ENCODE measurements at regions not wholly inside any gene's neighbourhood (a gene's known extent, or its start where the extent isn't known, plus 50 kb on each side); places are given as distances from the start of the nearest gene placed in this dataset.

DNA sequence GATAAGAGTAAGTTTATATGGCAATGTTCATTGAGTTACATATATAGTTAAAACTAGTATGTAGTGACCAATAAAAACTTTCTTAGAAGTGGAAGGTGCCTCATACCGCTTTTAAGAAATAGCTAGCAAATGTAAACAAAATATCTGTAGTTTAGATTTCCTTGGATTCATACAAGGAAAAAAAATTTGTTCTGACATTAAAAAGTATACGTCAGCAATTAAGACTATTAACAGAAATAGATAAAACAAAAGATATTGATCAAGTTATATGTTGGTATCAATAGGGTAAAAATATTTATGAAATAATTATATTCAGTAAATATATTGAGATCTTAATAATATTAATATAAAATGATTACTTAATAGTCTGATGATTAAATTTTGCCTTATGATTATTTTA lies 718.8 kb upstream of the LRFN5 start:
- no peak for DNase-seq

DNA sequence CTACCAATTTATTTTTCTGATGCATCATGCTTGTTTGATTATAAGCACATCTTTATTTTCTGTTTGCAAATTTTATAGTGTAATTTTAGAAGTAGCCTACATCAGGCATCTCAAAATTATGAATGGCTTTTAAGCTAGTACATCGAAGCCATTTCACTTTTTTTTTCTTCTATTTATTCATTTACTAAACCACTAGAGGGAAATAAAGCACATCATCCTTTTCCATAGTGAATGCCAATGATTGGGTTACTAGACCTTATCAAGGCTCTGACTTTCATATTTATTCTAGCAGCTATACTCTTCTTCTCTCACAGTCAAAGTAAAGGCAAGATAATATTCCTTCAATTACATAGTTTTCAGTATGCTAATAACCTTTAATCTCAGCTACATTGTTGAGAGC lies 736.4 kb upstream of the LRFN5 start:
- no peak for DNase-seq

DNA sequence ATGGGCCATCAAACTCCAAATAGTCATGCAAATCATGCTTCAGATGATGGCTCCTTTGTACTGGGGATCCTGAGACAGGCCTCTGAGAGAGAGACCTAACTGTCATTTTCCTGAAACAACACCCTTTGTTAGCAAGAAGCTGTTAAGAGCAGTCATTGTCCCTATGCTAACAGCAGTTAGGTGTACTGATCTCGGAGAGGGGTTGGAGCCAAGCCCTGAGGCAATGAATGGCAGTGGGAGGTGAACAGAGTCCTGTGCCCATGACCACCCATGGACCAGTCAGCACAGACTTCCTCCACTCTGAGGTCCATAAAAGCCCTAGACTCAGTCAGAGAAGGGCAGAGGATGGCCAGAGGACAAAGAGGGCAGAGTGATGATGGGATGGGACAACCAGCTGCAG lies 747.6 kb upstream of the LRFN5 start:
- no peak for DNase-seq

DNA sequence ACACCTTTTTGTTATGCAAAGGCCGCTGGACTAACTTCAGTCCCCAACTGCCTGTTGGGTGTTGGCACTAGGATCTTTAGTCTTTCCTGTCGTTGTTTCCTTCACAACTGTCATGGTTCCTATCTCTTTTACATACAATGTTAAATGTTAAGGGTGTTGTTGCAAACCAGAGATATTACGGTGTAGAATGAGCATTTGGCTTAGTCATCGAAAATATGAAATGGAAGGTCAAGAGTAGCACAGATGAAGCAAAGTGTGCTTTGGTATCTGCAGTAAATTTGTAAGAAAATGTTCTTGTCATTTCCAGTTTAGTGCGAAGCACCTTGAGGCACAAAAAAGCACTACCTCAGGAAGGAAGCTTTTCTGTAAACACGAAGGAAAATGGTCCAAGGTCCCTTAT lies 751.3 kb upstream of the LRFN5 start:
- no peak for DNase-seq

DNA sequence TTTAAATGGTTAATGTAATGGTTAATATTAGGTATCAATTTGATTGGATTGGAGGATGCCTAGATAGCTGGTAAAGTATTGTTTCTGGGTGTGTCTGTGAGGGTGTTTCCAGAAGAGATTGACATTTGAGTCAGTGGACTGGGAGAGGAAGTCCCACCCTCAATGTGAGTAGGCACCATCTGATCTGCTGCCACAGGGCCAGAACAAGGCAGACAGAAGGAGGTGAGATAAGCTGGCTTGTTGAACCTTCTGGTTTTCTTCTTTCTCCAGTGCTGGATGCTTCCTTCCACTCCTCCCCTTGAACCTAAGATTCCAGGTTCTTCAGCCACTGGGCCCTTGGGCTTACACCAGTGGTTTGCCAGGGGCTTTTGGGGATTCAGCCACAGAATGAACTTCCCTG lies 756.5 kb upstream of the LRFN5 start:
- DNase-seq = no peak

- DNase-seq = no peak
These were observed 759.2 kb upstream of the LRFN5 start for GRCh38 chr14:40847480-40847879.

GRCh38 chr14:40842816-40843215 lies 763.9 kb upstream of the LRFN5 start:
- no peak for DNase-seq

DNA sequence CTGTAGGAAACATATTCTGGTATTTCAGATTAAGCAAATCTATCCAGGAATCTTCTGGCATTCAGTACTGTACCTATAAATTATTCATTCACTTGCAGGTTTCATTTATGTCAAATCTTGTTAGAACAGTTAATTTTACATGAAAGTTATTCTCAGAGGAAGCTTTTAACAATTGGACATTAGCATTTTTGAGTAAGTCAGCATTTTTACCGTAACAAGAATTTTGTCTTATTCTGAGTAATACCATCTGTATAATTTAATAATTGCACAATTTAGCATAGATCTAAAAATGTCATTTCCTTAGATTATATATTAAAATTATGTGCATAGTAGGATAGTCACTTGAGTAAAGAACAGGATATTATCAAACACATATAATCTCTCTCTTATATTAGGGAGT lies 764.8 kb upstream of the LRFN5 start:
- no peak for DNase-seq

- DNase-seq = no peak
These were observed 768.1 kb upstream of the LRFN5 start for GRCh38 chr14:40838601-40839000.

- DNase-seq = no peak
These were observed 800.2 kb upstream of the LRFN5 start for GRCh38 chr14:40806471-40806870.

DNA sequence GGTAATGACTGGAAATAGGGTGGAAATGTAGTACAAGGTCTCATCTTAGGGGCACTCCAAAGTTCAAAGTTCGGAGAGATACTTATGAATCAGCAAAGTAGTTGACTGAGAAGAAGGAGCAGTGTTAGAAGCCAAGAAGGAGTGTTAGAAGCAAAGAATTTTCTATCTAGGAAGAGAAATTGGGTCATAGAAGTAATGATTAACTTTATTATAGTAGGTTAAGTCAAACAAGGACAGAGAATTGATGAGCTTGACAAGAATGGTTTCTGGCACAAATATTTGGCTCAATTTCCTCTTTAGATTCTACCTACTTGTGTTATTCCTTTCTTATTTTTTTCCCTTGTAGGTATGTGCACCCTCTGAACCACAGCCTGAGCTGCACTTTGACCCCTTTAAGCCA lies 810.5 kb upstream of the LRFN5 start:
- DNase-seq = no peak

- DNase-seq = no peak
These were observed 821.8 kb upstream of the LRFN5 start for GRCh38 chr14:40784860-40785259.

GRCh38 chr14:40762685-40763084 lies 844.0 kb upstream of the LRFN5 start:
- DNase-seq = no peak

DNA sequence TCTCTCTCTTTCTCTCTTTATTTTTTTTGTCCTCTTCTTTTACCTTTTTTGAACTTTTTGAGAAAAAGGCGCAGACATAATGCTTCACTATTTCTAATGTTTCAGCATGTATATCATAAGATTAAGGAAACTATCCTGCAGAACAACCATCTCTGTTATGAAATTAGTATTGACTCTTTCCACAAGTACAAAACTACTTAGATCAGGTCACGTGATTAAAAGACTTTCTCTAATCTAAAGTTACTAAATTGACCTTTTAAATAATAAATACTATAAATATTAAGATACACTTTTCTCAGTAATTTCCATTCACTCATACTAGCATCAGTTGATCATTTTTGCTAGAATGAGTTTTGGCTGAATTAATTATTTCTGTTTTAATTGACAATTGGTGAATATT lies 844.5 kb upstream of the LRFN5 start:
- no peak for DNase-seq

- no peak for DNase-seq
These were observed 846.0 kb upstream of the LRFN5 start for GRCh38 chr14:40760704-40761103.

GRCh38 chr14:40758076-40758475 lies 848.6 kb upstream of the LRFN5 start:
- no peak for DNase-seq

DNA sequence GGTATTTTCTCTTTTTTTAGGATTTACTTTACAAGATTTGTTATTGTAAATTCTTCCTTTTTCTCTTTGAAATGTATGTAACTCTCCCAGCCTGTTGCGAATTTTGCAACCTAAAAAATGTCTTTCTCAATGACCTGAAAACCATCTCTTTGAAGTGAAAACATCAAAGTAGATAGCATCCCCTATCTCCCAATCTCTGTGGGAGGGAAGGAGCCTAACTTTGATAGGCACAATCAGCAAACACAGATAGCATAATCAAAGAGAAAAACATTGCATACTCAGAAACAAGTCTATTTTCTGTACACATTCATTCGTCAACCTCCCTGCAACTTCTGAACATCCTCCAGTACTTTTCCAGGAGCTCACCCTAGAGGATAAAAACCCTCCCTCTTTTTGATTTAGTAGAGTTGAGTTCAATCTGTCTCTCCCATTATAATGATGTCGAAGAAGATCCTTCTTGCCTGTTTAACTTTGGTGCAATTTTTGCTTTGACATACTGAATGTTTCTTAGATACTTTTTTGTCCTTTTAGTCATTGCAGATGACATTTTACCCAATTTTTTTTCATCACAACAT lies 849.2 kb upstream of the LRFN5 start:
- no peak for DNase-seq

DNA sequence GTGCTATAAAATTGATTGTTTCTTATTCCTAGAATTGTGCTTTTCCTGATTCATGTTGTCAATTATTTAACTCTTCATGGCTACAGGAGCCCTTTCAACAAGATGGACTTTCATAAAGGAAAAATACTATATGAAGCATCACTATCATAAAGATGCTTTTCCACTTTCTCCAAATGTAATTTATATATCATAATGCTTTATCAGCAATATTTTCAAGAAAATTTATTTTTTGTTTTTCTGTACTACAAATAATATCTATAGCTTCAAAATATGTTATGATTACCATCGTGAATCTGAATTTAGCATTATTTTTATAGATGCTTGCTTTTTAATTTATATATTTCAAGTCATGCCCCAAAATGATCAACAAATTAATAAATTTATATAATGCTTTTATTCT lies 873.5 kb upstream of the LRFN5 start:
- DNase-seq = no peak

GRCh38 chr14:40727107-40727506 lies 879.6 kb upstream of the LRFN5 start:
- DNase-seq = no peak

- DNase-seq = no peak
These were observed 893.3 kb upstream of the LRFN5 start for GRCh38 chr14:40713387-40713786.

DNA sequence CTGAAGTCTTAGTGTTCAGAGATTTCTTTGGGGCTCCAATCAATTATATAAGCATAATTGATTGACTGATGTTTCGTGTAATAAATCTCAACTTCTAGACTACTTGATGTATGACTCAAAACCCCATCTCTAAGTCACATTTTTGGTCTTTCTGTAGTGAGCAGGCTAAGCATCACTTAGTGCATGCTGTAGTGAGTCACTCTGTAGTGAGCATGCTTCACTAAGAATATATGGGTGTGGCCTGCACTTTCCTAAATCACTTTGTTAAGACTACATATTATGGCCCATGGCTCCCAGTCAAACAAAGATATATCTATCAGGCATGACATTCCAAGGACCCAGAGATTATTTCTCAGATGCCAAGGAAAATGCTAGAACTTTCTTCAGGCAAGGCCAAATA lies 909.4 kb upstream of the LRFN5 start:
- DNase-seq = no peak

DNA sequence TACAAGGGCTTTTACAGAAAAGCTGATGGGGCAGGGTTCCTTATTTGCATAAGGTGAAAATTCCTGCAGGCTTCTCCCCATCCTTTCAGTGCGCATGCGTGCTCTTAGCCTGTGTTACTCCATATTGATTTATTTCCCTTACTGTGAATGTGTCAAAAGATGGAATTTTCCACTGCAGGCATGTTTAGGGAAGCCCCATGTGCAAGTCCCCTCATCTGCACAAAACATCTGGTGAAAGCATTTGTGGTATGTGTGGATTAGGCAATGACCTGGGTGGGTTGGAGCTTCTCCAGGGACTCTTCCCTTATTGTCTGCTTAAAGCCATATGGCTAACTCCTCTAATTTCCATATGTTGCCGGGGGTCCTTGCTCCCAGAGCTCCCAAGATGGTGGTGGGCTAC lies 912.7 kb upstream of the LRFN5 start:
- DNase-seq = no peak

- DNase-seq = no peak
These were observed 915.6 kb upstream of the LRFN5 start for GRCh38 chr14:40691066-40691465.

- DNase-seq = no peak
These were observed 920.9 kb upstream of the LRFN5 start for GRCh38 chr14:40685764-40686163.

GRCh38 chr14:40684328-40684727 lies 922.3 kb upstream of the LRFN5 start:
- no peak for DNase-seq

All from suppressor macrophage treated with lipopolysaccharide for 1 hour (primary cell).